ENCODE measurements at regions not wholly inside any gene's neighbourhood (a gene's known extent, or its start where the extent isn't known, plus 50 kb on each side); places are given as distances from the start of the nearest gene placed in this dataset.
"Not testable (repeated sequence)": the region's sequence is repeated elsewhere in the genome, so short reads cannot be mapped to it uniquely, and the experiment has no call there.

DNA sequence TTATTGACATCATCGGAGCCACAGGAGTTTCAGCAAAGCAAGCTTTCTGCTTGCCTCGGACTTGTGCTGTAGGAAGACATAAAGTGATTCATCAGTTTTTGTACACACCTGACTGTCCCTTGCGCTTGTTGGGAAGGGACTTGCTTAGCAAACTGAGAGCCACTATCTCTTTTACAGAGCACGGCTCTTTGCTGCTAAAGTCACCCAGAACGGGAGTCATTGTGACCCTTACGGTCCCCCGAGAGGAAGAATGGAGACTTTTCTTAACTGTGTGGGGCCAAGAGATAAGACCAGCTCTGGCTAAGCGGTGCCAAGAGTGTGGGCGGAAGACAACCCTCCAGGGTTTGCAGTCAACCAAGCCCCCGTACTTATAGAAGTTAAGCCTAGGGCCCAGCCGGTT lies 89.6 kb upstream of the DEFB108B start:
- H3K4me3 ChIP-seq (ENCODE audit: low read depth in 1 of 2, low read length in 1 of 2); H3K9me3 ChIP-seq; H3K36me3 ChIP-seq; H3K4me1 ChIP-seq (ENCODE audit: control insufficient read depth in 1 of 2, insufficient read depth in 1 of 2, low read depth in 1 of 2, low read length in 1 of 2); H3K27ac ChIP-seq: not testable (repeated sequence)
- peaks cover 61% of the 10 kb centered on the region for H3K27me3 ChIP-seq

DNA sequence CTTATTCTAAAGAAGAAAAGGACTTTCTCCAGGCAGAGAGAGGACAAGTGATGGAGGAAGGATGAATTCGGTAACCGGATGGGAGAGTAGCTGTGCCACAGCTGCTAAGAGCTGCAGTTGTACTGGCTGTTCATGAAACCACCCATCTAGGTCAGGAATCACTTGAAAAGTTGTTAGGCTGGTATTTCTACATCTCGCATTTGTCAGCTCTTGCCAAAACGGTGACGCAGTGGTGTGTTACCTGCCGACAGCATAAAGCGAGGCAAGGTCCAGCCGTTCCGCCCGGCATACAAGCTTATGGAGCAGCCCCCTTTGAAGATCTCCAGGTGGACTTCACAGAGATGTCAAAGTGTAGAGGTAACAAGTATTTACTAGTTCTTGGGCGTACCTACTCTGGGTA lies 87.3 kb upstream of the DEFB108B start:
- H3K36me3 ChIP-seq; H3K27ac ChIP-seq; H3K9me3 ChIP-seq; H3K4me3 ChIP-seq (ENCODE audit: low read depth in 1 of 2, low read length in 1 of 2); H3K4me1 ChIP-seq (ENCODE audit: control insufficient read depth in 1 of 2, insufficient read depth in 1 of 2, low read depth in 1 of 2, low read length in 1 of 2): not testable (repeated sequence)
- peaks cover 64% of the 10 kb centered on the region for H3K27me3 ChIP-seq

DNA sequence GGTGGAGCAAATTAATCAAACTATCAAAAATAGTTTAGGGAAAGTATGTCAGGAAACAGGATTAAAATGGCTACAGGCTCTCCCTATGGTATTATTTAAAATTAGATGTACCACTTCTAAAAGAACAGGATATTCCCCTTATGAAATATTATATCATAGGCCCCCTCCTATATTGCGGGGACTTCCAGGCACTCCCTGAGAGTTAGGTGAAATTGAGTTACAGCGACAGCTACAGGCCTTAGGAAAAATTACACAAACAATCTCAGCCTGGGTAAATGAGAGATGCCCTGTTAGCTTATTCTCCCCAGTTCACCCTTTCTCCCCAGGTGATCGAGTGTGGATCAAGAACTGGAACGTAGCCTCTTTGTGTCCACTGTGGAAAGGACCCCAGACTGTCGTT lies 86.7 kb upstream of the DEFB108B start:
- peaks cover 60% of the 10 kb centered on the region for H3K27me3 ChIP-seq
- H3K9me3 ChIP-seq; H3K4me1 ChIP-seq (ENCODE audit: control insufficient read depth in 1 of 2, insufficient read depth in 1 of 2, low read depth in 1 of 2, low read length in 1 of 2); H3K4me3 ChIP-seq (ENCODE audit: low read depth in 1 of 2, low read length in 1 of 2); H3K27ac ChIP-seq; H3K36me3 ChIP-seq: not testable (repeated sequence)

DNA sequence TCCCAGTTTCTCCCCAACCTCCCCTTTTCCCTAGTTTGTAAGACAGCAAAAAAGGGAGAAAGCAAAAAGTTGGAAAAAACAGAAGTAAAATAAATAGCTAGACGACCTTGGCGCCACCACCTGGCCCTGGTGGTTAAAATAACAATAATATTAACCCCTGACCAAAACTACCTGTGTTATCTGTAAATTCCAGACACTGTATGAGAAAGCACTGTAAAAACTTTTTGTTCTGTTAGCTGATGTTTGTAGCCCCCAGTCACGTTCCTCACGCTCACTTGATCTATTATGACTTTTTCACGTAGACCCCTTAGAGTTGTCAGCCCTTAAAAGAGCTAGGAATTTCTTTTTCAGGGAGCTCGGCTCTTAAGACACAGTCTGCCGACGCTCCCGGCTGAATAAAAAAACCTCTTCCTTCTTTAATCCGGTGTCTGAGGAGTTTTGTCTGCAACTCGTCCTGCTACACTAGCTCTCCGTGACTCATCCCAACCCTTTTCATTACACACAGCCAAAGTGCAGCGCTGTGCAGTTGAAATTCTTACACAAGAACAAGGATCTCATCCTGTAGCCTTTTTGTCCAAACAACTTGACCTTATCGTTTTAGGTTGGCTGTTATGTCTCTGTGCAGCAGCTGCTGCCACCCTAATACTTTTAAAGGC lies 83.9 kb upstream of the DEFB108B start:
- not testable (repeated sequence) for H3K9me3 ChIP-seq; H3K4me1 ChIP-seq (ENCODE audit: control insufficient read depth in 1 of 2, insufficient read depth in 1 of 2, low read depth in 1 of 2, low read length in 1 of 2); H3K27ac ChIP-seq; H3K4me3 ChIP-seq (ENCODE audit: low read depth in 1 of 2, low read length in 1 of 2); H3K36me3 ChIP-seq
- H3K27me3 ChIP-seq: peaks cover 41% of the 10 kb centered on the region

DNA sequence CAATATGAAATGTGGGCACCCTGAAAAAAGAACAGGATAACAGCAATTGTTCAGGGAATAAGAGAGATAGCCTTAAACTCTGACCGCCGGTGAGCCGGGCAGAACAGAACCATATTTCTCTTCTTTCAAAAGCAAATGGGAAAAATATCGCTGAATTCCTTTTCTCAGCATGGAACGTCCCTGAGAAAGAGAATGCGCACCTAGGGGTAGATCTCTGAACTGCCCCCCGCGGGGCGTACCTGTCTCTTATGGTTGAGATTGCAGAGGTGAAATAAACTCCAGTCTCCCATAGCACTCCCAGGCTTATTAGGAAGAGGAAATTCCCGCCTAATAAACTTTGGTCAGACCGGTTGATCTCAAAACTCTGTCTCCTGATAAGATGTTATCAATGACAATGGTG lies 82.1 kb upstream of the DEFB108B start:
- peaks cover 23% of the 10 kb centered on the region for H3K27me3 ChIP-seq
- not testable (repeated sequence) for H3K27ac ChIP-seq; H3K36me3 ChIP-seq; H3K4me1 ChIP-seq (ENCODE audit: control insufficient read depth in 1 of 2, insufficient read depth in 1 of 2, low read depth in 1 of 2, low read length in 1 of 2); H3K9me3 ChIP-seq; H3K4me3 ChIP-seq (ENCODE audit: low read depth in 1 of 2, low read length in 1 of 2)

DNA sequence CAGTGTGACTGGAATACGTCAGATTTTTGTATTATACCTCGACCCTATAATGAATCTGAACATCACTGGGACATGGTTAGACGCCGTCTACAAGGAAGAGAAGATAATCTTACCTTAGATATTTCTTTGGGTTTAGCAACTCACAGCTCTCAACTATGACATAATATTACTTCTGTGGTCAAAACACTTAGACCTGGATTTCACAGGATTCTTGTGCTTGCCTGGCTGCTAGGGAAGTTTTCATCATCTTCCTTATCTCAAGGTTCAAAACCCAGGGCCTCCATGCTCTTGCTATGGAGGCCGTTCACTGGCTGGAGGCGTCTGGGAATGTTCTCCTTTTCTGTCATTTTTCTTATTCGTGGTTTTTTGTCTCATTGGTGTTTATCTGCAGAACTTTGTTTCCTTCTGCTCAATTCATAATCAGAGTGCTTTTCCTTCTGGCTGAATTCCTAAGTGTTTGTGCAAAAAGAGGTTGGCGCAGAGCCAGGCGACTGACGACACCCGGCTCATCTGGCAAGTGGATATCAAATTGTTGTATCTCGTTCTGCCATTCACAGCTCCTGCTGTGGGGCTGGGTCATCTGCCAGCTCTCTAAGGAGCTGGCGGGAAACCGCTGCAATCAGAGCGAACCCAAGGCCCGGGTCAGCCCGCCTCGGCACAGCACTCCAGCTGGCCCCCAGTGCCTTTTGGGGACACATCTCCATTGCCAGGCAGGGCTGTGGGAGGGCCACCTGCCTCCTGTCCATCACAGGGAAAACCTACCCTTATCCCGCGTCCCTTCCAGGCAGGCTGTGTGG lies 68.1 kb upstream of the DEFB108B start:
- peaks cover 11% of the 10 kb centered on the region for H3K27me3 ChIP-seq
- H3K9me3 ChIP-seq; H3K36me3 ChIP-seq; H3K4me3 ChIP-seq (ENCODE audit: low read depth in 1 of 2, low read length in 1 of 2); H3K4me1 ChIP-seq (ENCODE audit: control insufficient read depth in 1 of 2, insufficient read depth in 1 of 2, low read depth in 1 of 2, low read length in 1 of 2); H3K27ac ChIP-seq: not testable (repeated sequence)

DNA sequence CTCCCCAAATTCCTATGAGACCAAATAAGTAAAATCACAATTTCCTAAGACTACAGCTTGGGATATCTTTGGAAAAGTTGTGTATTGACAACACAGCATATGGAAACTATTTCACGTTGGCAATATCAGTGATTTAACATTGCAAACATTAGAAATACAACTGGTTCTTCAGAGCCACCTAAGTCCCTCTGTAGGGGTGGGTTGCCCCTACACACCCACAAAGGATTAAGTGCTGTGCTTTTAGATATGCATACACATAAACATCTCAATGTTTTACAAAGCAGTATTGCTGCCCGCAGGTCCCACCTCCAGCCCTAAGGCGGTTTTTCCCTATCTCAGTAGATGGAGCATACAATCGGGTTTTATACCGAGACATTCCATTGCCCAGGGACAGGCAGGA lies 66.0 kb upstream of the DEFB108B start:
- peaks cover 11% of the 10 kb centered on the region for H3K27me3 ChIP-seq
- not testable (repeated sequence) for H3K27ac ChIP-seq; H3K4me3 ChIP-seq (ENCODE audit: low read depth in 1 of 2, low read length in 1 of 2); H3K4me1 ChIP-seq (ENCODE audit: control insufficient read depth in 1 of 2, insufficient read depth in 1 of 2, low read depth in 1 of 2, low read length in 1 of 2); H3K9me3 ChIP-seq; H3K36me3 ChIP-seq

DNA sequence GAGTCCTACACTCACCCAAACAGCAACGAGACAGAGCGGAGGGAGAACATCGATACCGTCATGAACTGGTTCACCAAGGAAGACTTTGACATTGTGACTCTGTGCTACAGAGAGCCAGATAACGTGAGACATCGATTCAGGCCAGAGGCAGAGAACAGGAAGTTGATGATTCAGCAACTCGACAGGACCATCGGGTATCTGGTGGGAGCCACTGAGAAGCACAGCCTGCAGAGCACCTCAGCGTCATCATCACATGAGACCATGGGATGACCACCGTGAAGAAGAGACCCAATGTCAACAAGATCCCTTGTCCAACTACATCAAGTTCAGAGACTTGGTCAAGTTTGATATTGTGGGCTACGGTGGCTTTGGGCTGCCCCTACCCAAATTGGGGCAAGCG lies 60.8 kb upstream of the DEFB108B start:
- not testable (repeated sequence) for H3K9me3 ChIP-seq; H3K36me3 ChIP-seq; H3K4me3 ChIP-seq (ENCODE audit: low read depth in 1 of 2, low read length in 1 of 2); H3K27me3 ChIP-seq; H3K27ac ChIP-seq; H3K4me1 ChIP-seq (ENCODE audit: control insufficient read depth in 1 of 2, insufficient read depth in 1 of 2, low read depth in 1 of 2, low read length in 1 of 2)

DNA sequence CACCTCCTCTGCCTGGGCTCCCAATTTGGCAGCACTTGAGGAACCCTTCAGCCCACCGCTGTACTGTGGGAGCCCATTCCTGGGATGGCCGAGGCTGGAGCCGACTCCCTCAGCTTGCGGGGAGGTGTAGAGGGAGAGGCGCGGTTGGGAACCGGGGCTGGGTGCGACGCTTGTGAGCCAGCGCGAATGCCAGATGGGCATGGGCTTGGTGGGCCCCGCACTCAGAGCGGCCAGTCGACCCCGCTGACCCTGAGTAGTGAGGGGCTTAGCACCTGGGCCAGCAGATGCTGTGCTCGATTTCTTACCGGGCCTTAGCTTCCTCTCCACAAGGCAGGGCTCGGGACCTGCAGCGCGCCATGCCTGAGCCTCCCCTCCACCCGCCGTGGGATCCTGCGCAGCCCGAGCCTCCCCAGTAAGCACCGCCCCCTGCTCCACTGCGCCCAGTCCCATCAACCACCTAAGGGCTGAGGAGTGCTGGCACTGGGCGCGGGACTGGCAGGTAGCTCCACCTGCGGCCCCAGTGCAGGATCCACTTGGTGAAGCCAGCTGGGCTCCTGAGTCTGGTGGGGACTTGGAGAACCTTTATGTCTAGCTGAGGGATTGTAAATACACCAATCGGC lies 58.3 kb upstream of the DEFB108B start:
- Histone ChIP-seq H3K4me1 (ENCODE audit: control insufficient read depth in 1 of 2, insufficient read depth in 1 of 2, low read depth in 1 of 2, low read length in 1 of 2) (no peaks in the 10 kb centered on the region), H3K27ac (no peak overlapping the region), H3K36me3 (no peaks in the 10 kb centered on the region), H3K9me3 (no peaks in the 10 kb centered on the region), H3K4me3 (ENCODE audit: low read depth in 1 of 2, low read length in 1 of 2) (no peak overlapping the region), H3K27me3 (no peaks in the 10 kb centered on the region)
- TF ChIP-seq, protein P1, sequence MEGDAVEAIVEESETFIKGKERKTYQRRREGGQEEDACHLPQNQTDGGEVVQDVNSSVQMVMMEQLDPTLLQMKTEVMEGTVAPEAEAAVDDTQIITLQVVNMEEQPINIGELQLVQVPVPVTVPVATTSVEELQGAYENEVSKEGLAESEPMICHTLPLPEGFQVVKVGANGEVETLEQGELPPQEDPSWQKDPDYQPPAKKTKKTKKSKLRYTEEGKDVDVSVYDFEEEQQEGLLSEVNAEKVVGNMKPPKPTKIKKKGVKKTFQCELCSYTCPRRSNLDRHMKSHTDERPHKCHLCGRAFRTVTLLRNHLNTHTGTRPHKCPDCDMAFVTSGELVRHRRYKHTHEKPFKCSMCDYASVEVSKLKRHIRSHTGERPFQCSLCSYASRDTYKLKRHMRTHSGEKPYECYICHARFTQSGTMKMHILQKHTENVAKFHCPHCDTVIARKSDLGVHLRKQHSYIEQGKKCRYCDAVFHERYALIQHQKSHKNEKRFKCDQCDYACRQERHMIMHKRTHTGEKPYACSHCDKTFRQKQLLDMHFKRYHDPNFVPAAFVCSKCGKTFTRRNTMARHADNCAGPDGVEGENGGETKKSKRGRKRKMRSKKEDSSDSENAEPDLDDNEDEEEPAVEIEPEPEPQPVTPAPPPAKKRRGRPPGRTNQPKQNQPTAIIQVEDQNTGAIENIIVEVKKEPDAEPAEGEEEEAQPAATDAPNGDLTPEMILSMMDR (IDR thresholded peaks at IDR 0.05): no peak

DNA sequence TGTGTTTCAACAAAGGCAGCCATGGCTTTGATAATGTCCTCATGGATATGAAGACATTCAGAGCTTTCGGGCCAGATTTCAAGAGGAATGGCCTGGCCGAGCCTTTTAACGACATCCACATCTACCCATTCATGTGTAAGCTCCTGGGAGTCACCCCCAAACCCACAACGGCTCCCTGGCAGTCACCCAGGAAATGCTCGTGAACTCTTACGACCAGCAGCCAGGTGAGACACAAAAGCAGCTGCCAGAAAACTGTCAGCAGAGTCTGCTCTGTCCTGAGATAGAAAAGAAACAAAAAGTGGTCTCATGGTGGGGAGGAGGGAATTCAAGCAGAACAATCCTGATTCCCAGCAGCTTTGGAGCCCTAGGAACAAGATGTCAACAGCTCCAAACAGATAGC lies 52.9 kb upstream of the DEFB108B start:
- H3K9me3 ChIP-seq; H3K27ac ChIP-seq; H3K4me1 ChIP-seq (ENCODE audit: control insufficient read depth in 1 of 2, insufficient read depth in 1 of 2, low read depth in 1 of 2, low read length in 1 of 2); H3K36me3 ChIP-seq; H3K4me3 ChIP-seq (ENCODE audit: low read depth in 1 of 2, low read length in 1 of 2): not testable (repeated sequence)
- H3K27me3 ChIP-seq: peaks cover 16% of the 10 kb centered on the region

DNA sequence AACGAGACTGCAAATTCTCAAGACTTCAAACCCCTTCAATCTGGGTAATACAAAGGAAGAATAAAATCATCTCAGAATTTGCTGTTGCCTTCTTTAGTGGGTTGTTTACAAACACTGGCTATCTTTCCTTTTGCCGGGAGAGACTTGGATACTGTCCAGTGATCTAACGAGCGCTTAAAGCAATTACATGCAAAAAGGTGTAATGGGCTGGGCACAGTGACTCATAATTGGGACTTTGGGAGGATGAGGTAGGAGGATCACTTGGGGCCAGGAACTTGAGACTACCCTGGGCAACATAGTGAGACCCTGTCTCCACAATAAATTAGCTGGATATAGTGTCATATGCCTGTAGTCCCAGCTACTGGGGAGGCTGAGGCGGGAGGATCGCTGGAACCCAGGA lies 52.2 kb upstream of the DEFB108B start:
- H3K36me3 ChIP-seq; H3K4me3 ChIP-seq (ENCODE audit: low read depth in 1 of 2, low read length in 1 of 2); H3K9me3 ChIP-seq; H3K4me1 ChIP-seq (ENCODE audit: control insufficient read depth in 1 of 2, insufficient read depth in 1 of 2, low read depth in 1 of 2, low read length in 1 of 2); H3K27ac ChIP-seq: not testable (repeated sequence)
- peaks cover 20% of the 10 kb centered on the region for H3K27me3 ChIP-seq

DNA sequence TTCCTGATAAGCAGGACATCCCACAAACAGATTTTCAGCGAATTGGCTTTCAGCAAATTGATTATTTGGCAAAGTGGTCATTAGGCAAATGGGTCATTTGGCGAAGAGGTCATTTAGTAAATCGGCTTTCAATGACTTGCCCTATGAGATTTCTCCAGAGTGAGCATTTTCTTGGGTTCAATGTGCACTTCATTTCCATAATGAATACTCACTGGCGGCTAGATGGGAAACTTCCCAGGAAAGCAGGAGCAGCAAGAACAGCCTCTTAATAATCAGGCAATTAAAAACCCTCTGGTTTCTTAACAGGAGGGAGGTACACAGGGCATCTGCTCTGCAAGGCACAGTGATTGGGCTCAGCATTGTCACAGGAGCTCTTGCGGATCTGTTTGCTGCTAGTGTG lies 51.5 kb upstream of the DEFB108B start:
- not testable (repeated sequence) for H3K4me1 ChIP-seq (ENCODE audit: control insufficient read depth in 1 of 2, insufficient read depth in 1 of 2, low read depth in 1 of 2, low read length in 1 of 2); H3K4me3 ChIP-seq (ENCODE audit: low read depth in 1 of 2, low read length in 1 of 2); H3K27ac ChIP-seq; H3K9me3 ChIP-seq; H3K36me3 ChIP-seq
- peaks cover 20% of the 10 kb centered on the region for H3K27me3 ChIP-seq
